SK-N-SH (cell line): ENCODE measurements at regions not wholly inside any gene's neighbourhood (a gene's known extent, or its start where the extent isn't known, plus 50 kb on each side); places are given as distances from the start of the nearest gene placed in this dataset.

Experiments used
- CTCF ChIA-PET: fragments of 300-600, 350-600 bp; formaldehyde crosslinking; extraction: SDS; loops from one replicate; lab custom pipeline; 2021; lab: Yijun Ruan, JAX
- POLR2A ChIA-PET: fragments of 350-600 bp; sonication (Branson Sonifier 250); formaldehyde crosslinking; extraction: SDS; loops from one replicate; lab custom pipeline; 2020; ENCODE audit warnings: antibody characterized with exemption, inconsistent platforms; lab: Yijun Ruan, JAX
- DNase-seq: peaks from one replicate; pipeline ENCODE4 v3.0.0; 2012
- H2AFZ ChIP-seq: fragments of 200-600 bp; sonication (generic); 2 replicates; pipeline ENCODE4 v1.8.1; 2016; ENCODE audit warnings: antibody characterized with exemption, mild to moderate bottlenecking, low read depth
- H3F3A ChIP-seq: fragments of 200-600 bp; sonication (generic); replicated peaks from 2 replicates; pipeline ENCODE3; 2016; ENCODE audit warnings: antibody characterized with exemption, mild to moderate bottlenecking; ENCODE audit not compliant: insufficient read depth
- H3K27ac ChIP-seq, 2 experiments: fragments of 200-500 bp in 1 of 2; fragments of 200-600 bp in 1 of 2; sonication (Bioruptor generic) in 1 of 2; sonication (generic), shearing (Covaris generic) in 1 of 2; 2 replicates each; pipeline versions ENCODE4 v1.5.1 to v1.6.1; 2014 to 2016; ENCODE audit warnings: low read depth in 2 of 2, inconsistent platforms in 1 of 2, low read length in 1 of 2, mild to moderate bottlenecking in 1 of 2, mixed read lengths in 1 of 2
- H3K27me3 ChIP-seq: fragments of 200-600 bp; sonication (generic), shearing (Covaris generic); 2 replicates; pipeline ENCODE4 v1.6.1; 2016; ENCODE audit warnings: mixed run types; ENCODE audit not compliant: insufficient read depth
- H3K36me3 ChIP-seq, 2 experiments: fragments of 200-500 bp in 1 of 2; fragments of 200-600 bp in 1 of 2; sonication (Bioruptor generic) in 1 of 2; sonication (generic) in 1 of 2; replicated peaks in 1 of 2; 2 replicates each; pipeline versions ENCODE3 to v1.5.1; 2014 to 2016; ENCODE audit warnings: low read length in 1 of 2, mild to moderate bottlenecking in 1 of 2; ENCODE audit not compliant: insufficient read depth in 2 of 2, control insufficient read depth in 1 of 2
- H3K4me1 ChIP-seq, 2 experiments: fragments of 200-500 bp in 1 of 2; fragments of 200-600 bp in 1 of 2; sonication (Bioruptor generic) in 1 of 2; sonication (generic), shearing (Covaris generic) in 1 of 2; 2 replicates each; pipeline versions ENCODE4 v1.5.1 to v1.6.1; 2014 to 2016; ENCODE audit warnings: low read depth in 1 of 2, low read length in 1 of 2, mixed run types in 1 of 2; ENCODE audit not compliant: insufficient read depth in 2 of 2, control insufficient read depth in 1 of 2
- H3K4me2 ChIP-seq: fragments of 200-600 bp; sonication (generic), shearing (Covaris generic); 2 replicates; pipeline ENCODE4 v1.6.1; 2017; ENCODE audit warnings: mixed run types
- H3K4me3 ChIP-seq, 2 experiments: fragments of 200-500 bp in 1 of 2; fragments of 200-600 bp in 1 of 2; sonication (Bioruptor generic) in 1 of 2; sonication (generic), shearing (Covaris generic) in 1 of 2; 2 replicates each; pipeline versions ENCODE4 v1.5.1 to v1.8.1; 2014 to 2016; ENCODE audit warnings: low read depth in 2 of 2, inconsistent platforms in 1 of 2, low read length in 1 of 2, mild to moderate bottlenecking in 1 of 2, mixed read lengths in 1 of 2, moderate library complexity in 1 of 2
- H3K79me2 ChIP-seq: fragments of 200-600 bp; sonication (generic); 2 replicates; pipeline ENCODE4 v1.8.1; 2017; ENCODE audit warnings: mild to moderate bottlenecking; ENCODE audit not compliant: insufficient read depth
- H3K9ac ChIP-seq: fragments of 200-600 bp; sonication (generic); 2 replicates; pipeline ENCODE4 v1.6.1; 2017; ENCODE audit warnings: mixed run types
- H3K9me2 ChIP-seq: fragments of 200-600 bp; sonication (generic); 2 replicates; pipeline ENCODE4 v1.6.1; 2017; ENCODE audit warnings: mixed run types
- H3K9me3 ChIP-seq: fragments of 200-600 bp; sonication (generic); 2 replicates; pipeline ENCODE4 v1.6.1; 2017; ENCODE audit warnings: mixed run types, mild to moderate bottlenecking, moderate library complexity
- H4K20me1 ChIP-seq: fragments of 200-600 bp; sonication (generic); 2 replicates; pipeline ENCODE4 v1.6.1; 2017; ENCODE audit warnings: mild to moderate bottlenecking, mixed run types; ENCODE audit not compliant: insufficient read depth
- ELF1 ChIP-seq: IDR thresholded peaks from 2 replicates; pipeline ENCODE4 v1.4.0; 2012
- EP300 ChIP-seq, 2 experiments: IDR thresholded peaks; 2 replicates each; pipeline versions ENCODE4 v1.4.0 to v1.6.1; 2012; ENCODE audit warnings: borderline replicate concordance in 1 of 2, low read depth in 1 of 2, low read length in 1 of 2
- FOXJ3 ChIP-seq: sonication (generic); formaldehyde crosslinking; IDR thresholded peaks from 2 replicates; pipeline ENCODE4 v1.5.1; 2020; ENCODE audit warnings: mild to moderate bottlenecking, missing genetic modification reagents
- GABPA ChIP-seq: IDR thresholded peaks from 2 replicates; pipeline ENCODE4 v1.4.0; 2012; ENCODE audit warnings: low read depth, mild to moderate bottlenecking
- GATA2 ChIP-seq: sonication (generic); formaldehyde crosslinking; IDR thresholded peaks from 2 replicates; pipeline ENCODE4 v1.5.0; 2020; ENCODE audit warnings: mild to moderate bottlenecking, missing genetic modification reagents
- MEF2A ChIP-seq: IDR thresholded peaks from 2 replicates; pipeline ENCODE4 v1.4.0; 2012; ENCODE audit warnings: low read depth, borderline replicate concordance
- MXI1 ChIP-seq: IDR thresholded peaks from 2 replicates; pipeline ENCODE4 v1.6.1; 2012; ENCODE audit warnings: mild to moderate bottlenecking, low read depth, low read length, improper control_type of control experiment
- NFIC ChIP-seq: IDR thresholded peaks from 2 replicates; pipeline ENCODE4 v1.4.0; 2012; ENCODE audit warnings: borderline replicate concordance
- NRF1 ChIP-seq: IDR thresholded peaks from 2 replicates; pipeline ENCODE4 v1.6.1; 2012; ENCODE audit warnings: low read depth, mild to moderate bottlenecking, low read length
- POLR2AphosphoS5 ChIP-seq: IDR thresholded peaks from 2 replicates; pipeline ENCODE4 v1.6.1; 2012; ENCODE audit warnings: low read depth, low read length
- RCOR1 ChIP-seq: fragments of 150-350 bp; IDR thresholded peaks from 2 replicates; pipeline ENCODE4 v1.6.1; 2017; ENCODE audit warnings: antibody characterized with exemption, low read length
- RFX5 ChIP-seq: IDR thresholded peaks from 2 replicates; pipeline ENCODE4 v1.6.1; 2012; ENCODE audit warnings: mild to moderate bottlenecking, improper control_type of control experiment, low read length
- RXRA ChIP-seq: IDR thresholded peaks from 2 replicates; pipeline ENCODE4 v1.4.0; 2012; ENCODE audit warnings: low read depth, mild to moderate bottlenecking, borderline replicate concordance
- SIN3A ChIP-seq: IDR thresholded peaks from 2 replicates; pipeline ENCODE4 v1.6.1; 2012; ENCODE audit warnings: low read depth, mild to moderate bottlenecking, low read length, moderate library complexity, borderline replicate concordance
- TAF1 ChIP-seq: IDR thresholded peaks from 2 replicates; pipeline ENCODE4 v1.6.1; 2012; ENCODE audit warnings: low read depth, mild to moderate bottlenecking, low read length, moderate library complexity, borderline replicate concordance
- TEAD4 ChIP-seq: IDR thresholded peaks from 2 replicates; pipeline ENCODE4 v1.4.0; 2012; ENCODE audit warnings: mild to moderate bottlenecking, borderline replicate concordance; ENCODE audit not compliant: insufficient read depth
- YY1 ChIP-seq: IDR thresholded peaks from 2 replicates; pipeline ENCODE4 v1.4.0; 2012; ENCODE audit warnings: low read depth, mild to moderate bottlenecking
- WGBS: methylation state at CpG from one replicate; pipeline ENCODE4 v1.1.6; 2017; ENCODE audit warnings: low lambda C conversion rate; 5-methylcytosine and 5-hydroxymethylcytosine counted together
- TF ChIP-seq, protein P1 (sequence below): fragments of 200-600 bp; sonication (generic); IDR thresholded peaks from 2 replicates; pipeline ENCODE4 v1.6.1; 2017; ENCODE audit warnings: antibody characterized with exemption, mild to moderate bottlenecking, moderate library complexity
- TF ChIP-seq, protein P2 (sequence below): fragments of 150-350 bp; IDR thresholded peaks from 2 replicates; pipeline ENCODE4 v1.6.1; 2017; ENCODE audit warnings: antibody characterized with exemption, low read length, low read depth, borderline replicate concordance
- TF ChIP-seq, protein P3 (sequence below): IDR thresholded peaks from 2 replicates; pipeline ENCODE4; 2012

DNA sequence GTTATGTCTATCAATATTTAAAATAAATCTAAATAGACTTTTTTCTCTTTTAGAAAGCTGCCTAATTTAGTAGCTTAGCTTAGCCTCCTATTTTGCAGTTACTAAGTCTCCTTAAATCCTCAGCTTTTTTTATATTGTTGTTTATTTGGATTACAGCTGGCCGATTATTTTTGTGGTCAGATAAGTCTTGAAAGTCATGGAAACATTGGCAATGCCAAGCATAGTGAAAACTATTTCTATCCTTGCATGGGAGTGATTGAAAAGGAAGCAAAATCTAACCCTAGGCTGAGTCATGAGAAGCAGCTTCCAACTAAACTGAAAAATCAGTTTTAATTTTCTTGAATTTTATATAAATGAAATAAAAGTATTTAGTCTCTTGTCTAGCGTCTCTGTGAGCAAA is 1063.0 kb upstream of the GBE1 start:
- DNase-seq = no peak
- no peaks in the 10 kb centered on the region for H3K9me2 ChIP-seq
- H3K36me3 ChIP-seq = no peaks in the 10 kb centered on the region
- H3K4me1 ChIP-seq = no peaks in the 10 kb centered on the region
- H3K79me2 ChIP-seq = no peaks in the 10 kb centered on the region
- H3K9ac ChIP-seq = no peak overlapping the region
- no peak overlapping the region for H3K4me3 ChIP-seq
- 2% methylated on average over 2 of the region's 2 CpGs for WGBS
- H3F3A ChIP-seq = no peaks in the 10 kb centered on the region
- no peaks in the 10 kb centered on the region for H3K27me3 ChIP-seq
- ChIA-PET CTCF (interaction anchor here (0.6 kb wide), 1 partner anchor 95 kb away, joined by 3 read pairs; no protein-coding TSS in a partner anchor), POLR2A (no interaction called here)
- no peaks in the 10 kb centered on the region for H4K20me1 ChIP-seq
- no peak for TF ChIP-seq RCOR1
- TF ChIP-seq ELF1 = no peak
- no peak for TF ChIP-seq EP300 (IDR thresholded peaks at IDR 0.05; ENCODE audit: borderline replicate concordance in 1 of 2, low read depth in 1 of 2, low read length in 1 of 2)
- H3K4me2 ChIP-seq = no peak overlapping the region
- H3K27ac ChIP-seq = no peak overlapping the region
- no peak overlapping the region for H2AFZ ChIP-seq
- H3K9me3 ChIP-seq = no peaks in the 10 kb centered on the region

DNA sequence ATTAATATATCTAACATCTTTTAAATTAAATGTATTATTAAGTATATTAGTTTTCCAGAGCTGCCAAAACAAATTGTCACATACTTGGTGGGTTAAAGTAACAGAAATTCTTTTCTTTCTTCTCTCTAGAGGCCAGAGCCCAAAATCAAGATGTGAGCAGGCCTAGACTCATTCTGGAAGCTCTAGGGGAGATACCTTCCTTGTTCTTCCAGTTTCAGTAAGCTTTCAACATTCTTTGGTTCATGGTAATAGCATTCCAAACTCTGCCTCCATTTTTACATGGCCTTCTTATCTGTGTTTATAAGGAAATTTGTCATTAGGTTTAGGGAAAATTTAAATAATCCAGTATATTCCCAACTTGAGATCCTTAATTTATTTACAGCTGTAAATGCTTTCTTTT is 1054.6 kb upstream of the GBE1 start:
- TF ChIP-seq SIN3A (no peak), GABPA (no peak), MEF2A (no peak), YY1 (no peak), RFX5 (no peak), FOXJ3 (no peak), POLR2AphosphoS5 (no peak)
- no peak for DNase-seq
- Histone ChIP-seq H3K9me3 (no peaks in the 10 kb centered on the region), H3K79me2 (no peaks in the 10 kb centered on the region), H4K20me1 (no peaks in the 10 kb centered on the region), H3K27ac (no peak overlapping the region), H3K4me1 (no peaks in the 10 kb centered on the region), H3K9ac (no peak overlapping the region), H2AFZ (no peak overlapping the region), H3F3A (no peaks in the 10 kb centered on the region), H3K4me2 (no peak overlapping the region), H3K4me3 (no peak overlapping the region), H3K27me3 (no peaks in the 10 kb centered on the region), H3K36me3 (no peaks in the 10 kb centered on the region), H3K9me2 (no peaks in the 10 kb centered on the region)
- POLR2A ChIA-PET = no interaction called here
- CTCF ChIA-PET = no interaction called here

DNA sequence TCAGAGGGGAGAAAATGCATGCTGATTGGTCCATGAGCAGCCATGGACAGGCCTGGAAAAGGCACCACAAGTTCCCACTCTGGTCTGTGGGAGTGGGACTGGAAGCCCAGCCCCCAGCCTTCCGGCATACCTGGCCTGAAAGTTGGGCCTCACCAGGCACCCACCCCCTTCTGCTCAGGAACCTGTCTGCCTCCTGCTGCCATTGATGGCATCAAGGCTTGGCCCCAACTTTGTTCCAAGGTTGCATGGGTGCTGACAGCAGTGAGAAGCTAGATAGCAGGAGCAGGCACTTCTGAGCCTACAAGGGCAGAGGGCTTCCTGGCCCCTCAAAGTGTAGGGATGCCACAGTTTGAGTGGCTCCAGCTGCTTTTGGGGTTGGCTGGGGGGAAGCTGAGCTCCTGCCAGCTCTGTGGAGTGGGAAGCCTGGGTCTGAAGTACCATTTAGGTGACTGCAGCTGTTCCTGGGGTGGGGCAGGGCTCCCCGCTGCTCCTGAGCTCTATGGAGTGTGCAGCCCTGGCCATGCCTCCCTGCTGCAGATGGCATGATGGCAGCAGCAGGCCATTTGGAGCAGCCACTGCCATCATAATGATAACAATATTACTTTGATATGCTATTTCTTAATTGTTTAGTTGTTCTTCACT is 1054.1 kb upstream of the GBE1 start:
- Histone ChIP-seq H3K4me2 (no peak overlapping the region), H3K9me2 (no peaks in the 10 kb centered on the region), H2AFZ (no peak overlapping the region), H3K4me3 (no peak overlapping the region)
- 17% methylated on average over 1 of the region's 2 CpGs for WGBS
- CTCF ChIA-PET = no interaction called here
- TF ChIP-seq, protein P1, sequence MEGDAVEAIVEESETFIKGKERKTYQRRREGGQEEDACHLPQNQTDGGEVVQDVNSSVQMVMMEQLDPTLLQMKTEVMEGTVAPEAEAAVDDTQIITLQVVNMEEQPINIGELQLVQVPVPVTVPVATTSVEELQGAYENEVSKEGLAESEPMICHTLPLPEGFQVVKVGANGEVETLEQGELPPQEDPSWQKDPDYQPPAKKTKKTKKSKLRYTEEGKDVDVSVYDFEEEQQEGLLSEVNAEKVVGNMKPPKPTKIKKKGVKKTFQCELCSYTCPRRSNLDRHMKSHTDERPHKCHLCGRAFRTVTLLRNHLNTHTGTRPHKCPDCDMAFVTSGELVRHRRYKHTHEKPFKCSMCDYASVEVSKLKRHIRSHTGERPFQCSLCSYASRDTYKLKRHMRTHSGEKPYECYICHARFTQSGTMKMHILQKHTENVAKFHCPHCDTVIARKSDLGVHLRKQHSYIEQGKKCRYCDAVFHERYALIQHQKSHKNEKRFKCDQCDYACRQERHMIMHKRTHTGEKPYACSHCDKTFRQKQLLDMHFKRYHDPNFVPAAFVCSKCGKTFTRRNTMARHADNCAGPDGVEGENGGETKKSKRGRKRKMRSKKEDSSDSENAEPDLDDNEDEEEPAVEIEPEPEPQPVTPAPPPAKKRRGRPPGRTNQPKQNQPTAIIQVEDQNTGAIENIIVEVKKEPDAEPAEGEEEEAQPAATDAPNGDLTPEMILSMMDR = no peak
- TF ChIP-seq NFIC (no peak), RXRA (no peak), NRF1 (no peak), TAF1 (no peak), GABPA (no peak), MXI1 (no peak), TEAD4 (no peak), GATA2 (CRISPR knock-in tag) (no peak), RCOR1 (no peak), POLR2AphosphoS5 (no peak)
- TF ChIP-seq, protein P2, sequence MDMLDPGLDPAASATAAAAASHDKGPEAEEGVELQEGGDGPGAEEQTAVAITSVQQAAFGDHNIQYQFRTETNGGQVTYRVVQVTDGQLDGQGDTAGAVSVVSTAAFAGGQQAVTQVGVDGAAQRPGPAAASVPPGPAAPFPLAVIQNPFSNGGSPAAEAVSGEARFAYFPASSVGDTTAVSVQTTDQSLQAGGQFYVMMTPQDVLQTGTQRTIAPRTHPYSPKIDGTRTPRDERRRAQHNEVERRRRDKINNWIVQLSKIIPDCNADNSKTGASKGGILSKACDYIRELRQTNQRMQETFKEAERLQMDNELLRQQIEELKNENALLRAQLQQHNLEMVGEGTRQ = no peak
- TF ChIP-seq, protein P3, sequence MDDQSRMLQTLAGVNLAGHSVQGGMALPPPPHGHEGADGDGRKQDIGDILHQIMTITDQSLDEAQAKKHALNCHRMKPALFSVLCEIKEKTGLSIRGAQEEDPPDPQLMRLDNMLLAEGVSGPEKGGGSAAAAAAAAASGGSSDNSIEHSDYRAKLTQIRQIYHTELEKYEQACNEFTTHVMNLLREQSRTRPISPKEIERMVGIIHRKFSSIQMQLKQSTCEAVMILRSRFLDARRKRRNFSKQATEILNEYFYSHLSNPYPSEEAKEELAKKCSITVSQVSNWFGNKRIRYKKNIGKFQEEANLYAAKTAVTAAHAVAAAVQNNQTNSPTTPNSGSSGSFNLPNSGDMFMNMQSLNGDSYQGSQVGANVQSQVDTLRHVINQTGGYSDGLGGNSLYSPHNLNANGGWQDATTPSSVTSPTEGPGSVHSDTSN = no peak
- TF ChIP-seq, all 33 proteins: peak for 0
- no peak for DNase-seq
- POLR2A ChIA-PET = no interaction called here
- Histone ChIP-seq H3K9me3 (no peaks in the 10 kb centered on the region), H3K4me1 (no peaks in the 10 kb centered on the region), H3K79me2 (no peaks in the 10 kb centered on the region), H3K9ac (no peak overlapping the region), H3K36me3 (no peaks in the 10 kb centered on the region), H4K20me1 (no peaks in the 10 kb centered on the region), H3F3A (no peaks in the 10 kb centered on the region), H3K27ac (no peak overlapping the region), H3K27me3 (no peaks in the 10 kb centered on the region)
